Stimulated activated naive CD4-positive, alpha-beta T cell (primary cell): ENCODE measurements at regions not wholly inside any gene's neighbourhood (a gene's known extent, or its start where the extent isn't known, plus 50 kb on each side); places are given as distances from the start of the nearest gene placed in this dataset.

Experiments used
- DNase-seq, 6 experiments: peaks; one replicate each; lab custom pipeline; 2025; lab: John Stamatoyannopoulos, UW

GRCh38 chr17:65405563-65405962 is 155.9 kb downstream of the AXIN2 start:
- no peak for DNase-seq

DNA sequence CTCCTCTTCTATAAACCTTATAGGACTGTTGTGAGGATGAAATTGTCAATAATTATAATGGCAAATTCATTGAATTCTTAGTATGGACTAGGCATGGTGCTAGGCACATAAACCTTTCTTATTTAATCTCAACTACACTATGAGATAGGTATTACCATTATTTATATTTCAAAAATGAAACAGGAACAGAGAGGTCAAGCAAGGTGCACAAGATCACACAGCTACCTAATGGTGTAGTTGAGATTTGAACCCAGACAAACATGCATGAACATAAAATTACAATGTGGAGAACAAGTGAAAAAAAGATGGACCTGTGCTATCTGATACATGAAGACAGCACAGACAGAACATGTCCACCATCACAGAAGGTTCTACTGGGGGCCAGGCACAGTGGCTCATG is 156.7 kb downstream of the AXIN2 start:
- no peak for DNase-seq

- DNase-seq, result no peak
Observed at GRCh38 chr17:65403626-65404025, 157.8 kb downstream of the AXIN2 start.

GRCh38 chr17:65402513-65403496 is 158.6 kb downstream of the AXIN2 start:
- DNase-seq, result no peak

GRCh38 chr17:65401561-65401960 is 159.9 kb downstream of the AXIN2 start:
- DNase-seq, result no peak

DNA sequence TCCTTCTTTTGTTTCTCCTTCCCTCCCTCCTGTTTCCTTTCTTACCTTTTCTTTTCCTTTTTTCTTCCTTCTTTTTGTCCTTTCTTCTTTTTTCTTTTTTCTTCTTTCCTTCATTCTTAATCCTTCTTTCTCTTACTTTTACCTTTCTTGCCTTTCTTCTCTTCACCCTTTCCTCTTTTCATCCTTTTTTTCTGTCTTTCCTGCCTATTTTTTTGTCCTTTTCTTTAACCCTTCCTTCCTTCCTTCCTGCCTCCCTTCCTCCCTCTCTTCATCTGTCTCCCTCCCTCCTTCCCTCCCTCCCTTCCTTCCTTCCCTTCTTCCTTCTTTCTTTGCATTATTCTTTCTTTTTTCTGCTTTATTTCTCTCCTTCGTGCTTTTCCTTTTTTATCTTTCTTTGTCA is 160.7 kb downstream of the AXIN2 start:
- DNase-seq, result no peak

DNA sequence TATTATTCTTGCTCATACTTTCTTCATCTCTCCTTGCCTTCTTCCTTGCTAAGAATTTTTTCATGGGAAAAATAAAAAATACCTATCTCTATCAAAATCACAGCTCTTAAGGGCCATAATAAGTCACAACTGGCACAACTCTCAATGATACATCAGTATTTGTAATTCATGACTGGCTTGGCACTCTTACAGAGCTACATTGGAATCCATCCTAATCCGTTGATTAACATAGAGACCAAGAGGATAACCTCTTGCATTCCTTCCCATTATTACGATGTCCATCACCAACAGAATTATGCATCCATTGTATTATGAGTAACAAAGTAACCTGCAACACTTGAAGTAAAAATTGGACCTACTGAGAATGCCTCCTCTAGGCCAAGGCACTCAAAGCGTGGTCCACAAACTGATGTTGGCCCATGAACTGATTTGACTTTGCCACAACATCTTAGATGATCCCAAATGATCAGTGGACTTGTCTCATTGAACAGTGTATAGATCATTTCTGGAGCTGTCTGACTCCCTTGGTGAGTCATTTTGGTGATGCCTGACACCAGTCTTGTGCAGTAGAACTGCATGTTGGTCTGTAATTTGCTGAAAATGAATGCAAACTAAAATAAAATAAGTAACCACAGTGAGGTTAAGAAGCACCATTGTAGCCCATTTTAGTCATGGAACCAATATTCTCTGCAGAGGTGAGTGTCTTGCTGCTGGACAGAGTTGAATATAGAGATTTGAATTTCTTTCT is 163.2 kb downstream of the AXIN2 start:
- no peak for DNase-seq

GRCh38 chr17:65395924-65396323 is 165.5 kb downstream of the AXIN2 start:
- no peak for DNase-seq

DNA sequence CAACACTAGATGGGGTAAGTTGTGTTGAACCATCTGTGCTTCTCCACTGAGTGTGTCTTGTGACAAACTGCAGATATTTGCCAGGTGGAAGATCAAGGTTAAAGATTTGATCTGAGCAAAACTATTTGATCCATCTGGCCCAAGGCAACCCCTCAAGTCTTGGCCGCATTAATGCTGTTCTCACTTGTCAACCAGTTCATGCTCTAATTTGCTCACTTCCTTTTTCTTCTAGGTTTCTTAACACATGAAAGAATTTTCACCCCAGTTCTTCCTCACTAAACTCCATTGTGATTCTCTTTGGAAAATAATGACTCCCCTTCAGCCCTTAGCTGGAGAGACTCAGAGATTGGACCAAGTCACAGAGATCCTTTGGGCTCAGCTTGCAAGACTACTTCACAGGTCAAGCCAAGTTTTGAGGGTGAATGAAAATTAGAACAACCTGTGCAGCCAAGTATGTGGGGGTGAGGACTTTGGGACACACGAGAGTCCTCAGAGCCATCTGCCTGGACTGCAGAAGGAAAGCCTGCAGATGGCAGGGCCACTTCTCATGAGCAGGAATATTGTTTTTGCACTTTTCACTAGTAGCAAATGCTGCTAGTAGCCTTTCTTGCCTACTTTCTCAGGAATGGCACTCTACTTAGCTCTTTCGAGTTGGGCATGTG is 166.5 kb downstream of the AXIN2 start:
- DNase-seq, result peak in 1 of 6 experiments; percentile 11

DNA sequence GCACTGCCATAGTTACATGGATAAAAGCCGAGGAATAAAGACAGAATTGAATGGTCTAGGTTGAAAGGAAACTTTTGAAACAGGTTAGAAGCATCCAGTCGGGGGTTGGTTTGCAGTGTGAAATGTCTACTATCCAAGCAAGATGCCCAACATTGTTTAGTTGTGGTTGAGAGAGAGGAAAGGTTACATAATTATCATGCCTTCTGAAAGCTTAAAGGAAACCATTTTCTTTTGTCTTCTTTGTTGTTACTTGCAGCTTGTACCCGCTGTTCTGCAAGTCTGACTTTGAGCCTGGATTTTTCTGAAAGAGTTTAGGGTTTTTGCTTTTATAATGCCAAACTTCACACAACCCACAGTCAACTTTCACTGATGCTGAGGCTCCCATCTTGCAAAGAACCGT is 167.9 kb downstream of the AXIN2 start:
- peak in 3 of 6 experiments; percentile 39 to 62 (median 61) for DNase-seq

- DNase-seq, result no peak
Observed at GRCh38 chr17:65389949-65390348, 171.5 kb downstream of the AXIN2 start.

- no peak for DNase-seq
Observed at GRCh38 chr17:65389426-65389825, 172.0 kb downstream of the AXIN2 start.

DNA sequence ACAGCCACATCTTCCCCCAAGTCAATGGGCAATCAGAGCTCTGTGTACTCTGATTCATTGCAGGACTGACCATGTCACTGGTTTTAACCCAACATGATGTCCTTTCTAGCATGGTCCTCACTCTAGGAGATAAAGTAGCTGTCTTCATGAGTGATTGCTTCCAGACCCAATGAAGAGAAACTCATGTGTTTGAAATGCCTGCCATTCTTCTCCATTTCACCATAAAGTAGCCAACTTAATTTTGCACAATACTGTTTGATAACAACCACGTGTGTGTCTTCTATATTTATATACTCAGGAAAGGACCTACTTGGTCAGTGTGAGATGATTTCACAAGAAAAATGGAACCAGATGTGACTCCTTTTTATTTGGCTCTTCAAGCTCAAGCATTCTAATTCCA is 172.5 kb downstream of the AXIN2 start:
- no peak for DNase-seq

DNA sequence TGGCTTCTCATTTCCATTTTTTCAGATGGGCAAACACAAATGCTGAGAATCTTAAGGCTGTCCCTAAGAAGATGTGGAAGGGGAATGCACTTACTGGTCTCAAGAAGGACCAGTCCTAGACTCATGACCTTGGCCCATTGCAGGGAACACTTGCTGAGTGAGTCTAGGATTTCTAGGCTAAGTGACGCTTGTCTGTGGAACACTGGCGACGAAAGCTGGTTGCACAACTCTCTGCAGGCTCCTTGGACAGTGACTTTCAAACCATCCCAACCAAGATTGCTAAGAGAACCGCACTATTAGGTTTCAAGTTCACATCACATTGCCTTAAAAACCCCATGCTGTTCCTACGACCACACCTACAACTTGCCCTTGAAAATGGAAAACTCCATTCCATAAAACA is 174.1 kb downstream of the AXIN2 start:
- no peak for DNase-seq

DNA sequence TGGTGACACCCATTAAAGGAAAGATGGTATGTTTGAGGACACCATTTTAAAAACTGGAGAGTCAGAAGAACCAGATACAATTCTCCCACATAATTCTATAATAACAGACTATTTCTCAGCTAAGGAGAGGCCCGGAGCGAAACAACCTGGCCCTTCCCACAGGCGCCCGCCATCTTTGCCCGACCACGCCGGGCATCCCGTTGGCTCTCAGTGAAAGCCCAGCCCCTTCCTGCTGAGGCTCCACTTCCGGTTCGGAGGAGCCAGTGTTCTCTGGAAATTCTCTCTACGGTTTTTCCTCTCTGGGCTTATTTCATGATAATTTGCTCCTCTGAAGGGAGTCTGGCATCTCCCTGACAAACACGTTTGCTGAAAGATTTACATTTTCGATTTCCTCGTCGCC is 175.7 kb downstream of the AXIN2 start:
- DNase-seq, result no peak

GRCh38 chr17:65385071-65385470 is 176.4 kb downstream of the AXIN2 start:
- DNase-seq, result no peak

GRCh38 chr17:65381152-65381551 is 180.3 kb downstream of the AXIN2 start:
- DNase-seq, result no peak

DNA sequence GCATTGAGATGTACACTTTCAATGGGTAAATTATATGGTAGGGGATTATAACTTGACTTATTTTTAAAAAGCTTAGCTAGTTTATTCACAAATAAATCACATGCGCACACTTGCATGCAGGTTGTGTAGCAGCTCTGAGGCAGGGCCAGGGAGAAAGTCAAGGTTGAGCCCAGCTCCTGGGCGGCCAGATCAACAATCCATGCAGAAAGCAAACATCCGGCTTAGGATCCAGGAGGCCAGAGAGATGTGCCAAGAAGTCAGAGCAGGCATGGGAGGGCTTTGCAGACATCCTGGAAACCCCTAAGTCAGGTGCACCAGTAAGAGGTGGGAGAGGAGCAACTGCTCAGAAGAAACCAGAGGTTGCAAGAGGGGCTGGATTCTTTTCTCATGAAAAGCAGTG is 186.5 kb downstream of the AXIN2 start:
- no peak for DNase-seq

DNA sequence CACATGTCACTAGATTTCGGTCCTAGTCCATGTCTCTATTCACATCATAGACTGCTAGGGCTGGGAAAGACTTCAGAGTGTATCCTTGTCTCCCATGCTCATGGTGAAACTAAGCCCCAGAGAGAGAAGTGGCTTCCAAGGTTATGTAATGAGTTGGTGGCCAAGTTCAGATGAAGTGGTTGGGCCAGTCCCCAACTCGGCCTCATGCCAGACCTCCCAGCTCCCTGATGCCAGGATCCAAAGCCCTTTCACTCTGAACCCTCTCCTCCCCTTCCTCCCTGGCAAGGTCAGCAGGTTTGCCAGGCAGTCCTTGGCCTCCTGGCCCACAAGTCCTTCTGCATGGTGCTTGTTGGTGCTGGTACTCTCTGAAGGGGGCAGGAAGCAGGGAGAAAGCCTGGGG is 189.7 kb downstream of the AXIN2 start:
- no peak for DNase-seq

GRCh38 chr17:65370669-65371131 is 190.7 kb downstream of the AXIN2 start:
- no peak for DNase-seq

- no peak for DNase-seq
Observed at GRCh38 chr17:65368341-65368740, 193.1 kb downstream of the AXIN2 start.

GRCh38 chr17:65366102-65366844 is 195.2 kb downstream of the AXIN2 start:
- DNase-seq, result no peak
